HG02610 (cell line): ENCODE measurements at regions not wholly inside any gene's neighbourhood (a gene's known extent, or its start where the extent isn't known, plus 50 kb on each side); places are given as distances from the start of the nearest gene placed in this dataset.
"Not testable (repeated sequence)": the region's sequence is repeated elsewhere in the genome, so short reads cannot be mapped to it uniquely, and the experiment has no call there.

Source experiments
- ATAC-seq: cut with Tn5 transposase; IDR thresholded peaks from one replicate; pipeline ENCODE4 v1.9.1; 2021; ENCODE audit warnings: mild to moderate bottlenecking, moderate library complexity; ENCODE audit not compliant: unreplicated experiment

GRCh38 chr2:44051593-44052347 lies 56.0 kb upstream of the LRPPRC start:
- no peak for ATAC-seq

DNA sequence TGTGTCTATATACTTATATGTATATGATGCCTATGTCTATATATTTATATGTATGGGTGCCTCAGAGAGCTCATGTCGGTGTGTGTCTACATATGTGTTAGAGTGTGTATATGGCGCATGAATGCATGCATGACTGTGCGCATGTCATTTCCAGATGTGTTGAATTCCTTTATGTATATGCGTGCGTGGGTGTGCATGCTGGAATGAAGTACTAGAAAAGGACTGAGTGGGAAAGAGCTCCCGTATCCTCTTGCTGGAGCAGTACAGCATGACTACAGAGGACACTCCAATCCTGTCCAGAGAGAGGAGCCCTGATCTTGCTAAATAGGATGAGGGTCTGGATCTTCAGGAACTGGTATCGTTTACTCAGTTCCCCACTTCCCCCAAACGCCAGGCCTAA lies 56.8 kb upstream of the LRPPRC start:
- ATAC-seq = no peak

DNA sequence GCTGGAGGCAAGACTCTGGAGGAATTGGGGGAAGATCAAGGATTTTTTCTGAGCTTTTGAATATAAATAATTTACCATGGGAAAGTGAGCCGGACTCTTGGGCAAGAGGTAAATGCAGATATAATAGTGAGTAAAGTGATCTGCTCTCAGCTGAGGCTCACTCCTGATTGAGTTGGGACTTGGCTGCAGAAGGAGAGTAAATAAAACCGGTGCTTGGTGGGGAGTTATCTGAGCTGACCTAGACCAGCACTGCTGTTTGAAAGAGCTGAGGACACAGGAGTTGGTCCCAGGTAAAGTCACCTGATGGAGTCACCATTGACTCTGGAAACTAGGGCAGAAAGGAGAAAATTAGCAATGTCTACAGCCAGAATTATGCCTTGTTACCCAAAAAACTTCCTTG lies 57.3 kb upstream of the LRPPRC start:
- no peak for ATAC-seq

GRCh38 chr2:44053456-44053855 lies 57.7 kb upstream of the LRPPRC start:
- ATAC-seq = no peak

DNA sequence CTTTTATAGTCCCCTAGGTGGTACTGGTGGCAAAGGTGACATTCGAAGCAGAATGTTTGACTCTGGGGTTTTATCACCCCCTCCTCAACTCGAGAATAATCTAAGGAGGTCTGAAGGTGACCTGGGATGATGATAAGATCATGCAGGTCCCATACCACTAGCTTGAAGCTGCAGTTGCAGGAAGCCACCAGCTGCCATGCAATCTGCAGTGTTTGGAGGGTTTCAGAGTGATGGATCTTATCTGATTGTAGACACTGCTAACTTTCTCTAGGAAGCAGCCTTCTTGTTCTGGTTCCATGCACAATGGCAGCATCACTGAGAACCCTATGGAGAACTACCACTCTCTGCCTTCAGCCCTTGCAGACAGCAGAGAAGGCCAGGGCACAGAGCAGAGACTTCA lies 59.4 kb upstream of the LRPPRC start:
- ATAC-seq = no peak

- no peak for ATAC-seq
These were observed 59.9 kb upstream of the LRPPRC start for GRCh38 chr2:44055664-44056063.

DNA sequence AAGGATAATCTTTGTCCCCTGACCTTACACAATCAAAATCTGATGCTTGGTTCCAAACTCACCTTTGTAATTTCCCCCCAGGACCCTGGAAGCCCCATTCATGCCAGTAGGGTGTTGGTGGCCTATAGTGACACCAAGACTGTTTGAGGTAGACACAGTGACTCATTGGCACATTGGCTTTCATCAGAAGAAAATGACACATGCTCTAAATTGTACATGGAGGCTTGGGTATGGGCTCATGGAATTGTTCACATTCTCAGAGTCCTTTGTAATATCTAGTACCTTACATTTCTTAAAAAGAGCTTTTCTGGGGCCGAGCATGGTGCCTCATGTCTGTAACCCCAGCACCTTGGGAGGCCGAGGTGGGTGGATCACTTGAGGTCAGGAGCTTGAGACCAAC lies 61.2 kb upstream of the LRPPRC start:
- no peak for ATAC-seq

- ATAC-seq = not testable (repeated sequence)
These were observed 64.5 kb upstream of the LRPPRC start for GRCh38 chr2:44060286-44060685.

DNA sequence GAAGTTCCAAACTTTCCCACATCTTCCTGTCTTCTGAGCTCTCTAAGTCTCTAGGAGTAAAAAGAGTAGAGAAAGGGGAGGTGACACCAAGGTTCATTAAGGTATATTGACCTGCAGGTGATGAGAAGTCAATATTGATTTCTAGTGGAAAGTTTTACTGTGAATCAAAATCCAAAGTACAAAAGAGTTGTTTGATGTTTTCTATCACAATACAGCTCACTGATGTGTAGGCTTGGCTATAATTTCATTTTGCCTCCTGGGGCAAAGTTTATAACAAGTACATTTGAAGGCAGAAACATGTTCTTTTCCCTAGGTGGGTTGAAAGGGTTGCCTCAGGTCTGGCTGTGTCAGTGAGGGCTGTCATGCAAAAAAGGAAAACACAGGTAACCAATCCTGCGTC lies 65.2 kb upstream of the LRPPRC start:
- ATAC-seq = no peak

GRCh38 chr2:44061469-44061868 lies 65.7 kb upstream of the LRPPRC start:
- ATAC-seq = no peak

GRCh38 chr2:44061876-44062275 lies 66.1 kb upstream of the LRPPRC start:
- no peak for ATAC-seq

GRCh38 chr2:44063033-44063432 lies 67.2 kb upstream of the LRPPRC start:
- no peak for ATAC-seq

DNA sequence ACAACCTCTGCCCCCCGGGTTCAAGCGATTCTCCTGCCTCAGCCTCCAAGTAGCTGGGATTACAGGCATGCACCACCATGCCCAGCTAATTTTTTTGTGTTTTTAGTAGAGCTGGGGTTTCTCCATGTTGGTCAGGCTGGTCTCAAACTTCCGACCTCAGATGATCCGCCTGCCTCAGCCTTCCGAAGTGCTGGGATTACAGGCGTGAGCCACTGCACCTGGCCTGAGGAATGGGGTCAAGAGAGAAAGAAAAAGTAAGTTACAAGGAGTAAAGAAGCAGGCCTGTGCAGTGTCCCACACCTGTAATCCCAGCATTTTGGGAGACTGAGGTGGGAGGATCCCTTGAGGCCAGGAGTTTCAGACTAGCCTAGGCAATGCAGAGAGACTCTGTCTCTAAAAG lies 68.5 kb upstream of the LRPPRC start:
- not testable (repeated sequence) for ATAC-seq

DNA sequence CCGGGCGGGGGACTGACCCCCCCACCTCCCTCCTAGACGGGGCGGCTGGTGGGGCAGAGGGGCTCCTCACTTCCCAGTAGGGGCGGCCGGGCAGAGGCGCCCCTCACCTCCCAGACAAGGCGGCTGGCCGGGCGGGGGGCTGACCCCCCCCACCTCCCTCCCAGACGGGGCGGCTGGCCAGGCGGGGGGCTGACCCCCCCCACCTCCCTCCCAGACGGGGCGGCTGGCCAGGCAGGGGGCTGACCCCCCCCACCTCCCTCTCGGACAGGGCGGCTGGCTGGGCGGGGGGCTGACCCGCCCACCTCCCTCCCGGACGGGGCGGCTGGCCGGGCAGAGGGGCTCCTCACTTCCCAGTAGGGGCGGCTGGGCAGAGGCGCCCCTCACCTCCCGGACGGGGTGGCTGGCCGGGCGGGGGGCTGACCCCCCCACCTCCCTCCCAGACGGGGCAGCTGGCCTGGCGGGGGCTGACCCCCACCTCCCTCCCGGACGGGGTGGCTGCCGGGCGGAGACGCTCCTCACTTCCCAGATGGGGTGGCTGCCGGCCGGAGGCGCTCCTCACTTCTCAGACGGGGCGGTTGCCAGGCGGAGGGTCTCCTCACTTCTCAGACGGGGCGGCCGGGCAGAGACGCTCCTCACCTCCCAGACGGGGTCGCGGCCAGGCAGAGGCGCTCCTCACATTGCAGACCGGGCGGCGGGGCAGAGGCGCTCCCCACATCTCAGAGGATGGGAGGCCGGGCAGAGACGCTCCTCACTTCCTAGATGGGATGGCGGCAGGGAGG lies 71.4 kb upstream of the LRPPRC start:
- ATAC-seq = not testable (repeated sequence)

DNA sequence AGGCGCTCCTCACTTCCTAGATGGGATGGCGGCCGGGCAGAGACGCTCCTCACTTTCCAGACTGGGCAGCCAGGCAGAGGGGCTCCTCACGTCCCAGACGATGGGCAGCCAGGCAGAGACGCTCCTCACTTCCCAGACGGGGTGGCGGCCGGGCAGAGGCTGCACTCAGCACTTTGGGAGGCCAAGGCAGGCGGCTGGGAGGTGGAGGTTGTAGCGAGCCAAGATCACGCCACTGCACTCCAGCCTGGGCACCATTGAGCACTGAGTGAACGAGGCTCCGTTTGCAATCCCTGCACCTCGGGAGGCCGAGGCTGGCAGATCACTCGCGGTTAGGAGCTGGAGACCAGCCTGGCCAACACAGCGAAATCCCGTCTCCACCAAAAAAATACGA lies 72.0 kb upstream of the LRPPRC start:
- ATAC-seq = not testable (repeated sequence)

- peak; percentile 91 for ATAC-seq
These were observed 75.8 kb upstream of the LRPPRC start for GRCh38 chr2:44071454-44072046.

GRCh38 chr2:44073667-44074066 lies 77.9 kb upstream of the LRPPRC start:
- not testable (repeated sequence) for ATAC-seq

DNA sequence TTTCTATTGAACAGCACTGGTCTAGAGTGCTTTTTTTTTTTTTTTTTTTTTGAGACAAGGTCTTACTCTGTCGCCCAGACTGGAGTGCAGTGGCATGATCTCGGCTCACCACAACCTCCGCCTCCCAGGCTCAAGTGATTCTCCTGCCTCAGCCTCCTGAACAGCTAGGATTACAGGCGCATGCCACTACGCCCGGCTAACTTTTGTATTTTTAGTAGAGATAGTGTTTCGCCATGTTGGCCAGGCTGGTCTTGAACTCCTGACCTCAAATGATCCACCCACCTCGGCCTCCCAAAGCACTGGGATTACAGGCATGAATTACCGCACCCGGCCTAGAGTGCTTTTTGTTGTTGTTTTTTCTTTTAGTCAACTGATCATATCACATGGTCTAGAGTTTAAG lies 79.0 kb upstream of the LRPPRC start:
- not testable (repeated sequence) for ATAC-seq

GRCh38 chr2:44075541-44075940 lies 79.8 kb upstream of the LRPPRC start:
- ATAC-seq = no peak

- ATAC-seq = no peak
These were observed 82.2 kb upstream of the LRPPRC start for GRCh38 chr2:44077942-44078511.

DNA sequence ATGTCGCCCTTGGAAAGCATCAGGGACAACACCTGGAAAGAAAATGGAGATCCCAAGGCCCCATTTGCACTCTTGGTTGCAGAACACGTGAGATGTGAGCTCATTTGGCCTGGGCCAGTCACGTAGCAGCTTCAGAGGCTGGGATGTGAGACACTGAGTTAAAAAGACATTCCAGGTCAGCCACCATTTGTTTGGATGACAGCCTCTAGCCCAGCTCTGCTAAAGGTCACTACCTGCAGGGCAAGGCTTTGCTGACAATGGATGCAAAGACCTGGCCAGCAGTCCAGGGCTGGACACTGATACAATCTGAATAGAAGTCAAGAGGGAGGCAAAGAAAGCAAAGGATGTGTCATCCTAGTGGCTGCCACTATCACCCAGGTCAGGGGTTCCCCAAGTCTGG lies 83.9 kb upstream of the LRPPRC start:
- ATAC-seq = no peak

DNA sequence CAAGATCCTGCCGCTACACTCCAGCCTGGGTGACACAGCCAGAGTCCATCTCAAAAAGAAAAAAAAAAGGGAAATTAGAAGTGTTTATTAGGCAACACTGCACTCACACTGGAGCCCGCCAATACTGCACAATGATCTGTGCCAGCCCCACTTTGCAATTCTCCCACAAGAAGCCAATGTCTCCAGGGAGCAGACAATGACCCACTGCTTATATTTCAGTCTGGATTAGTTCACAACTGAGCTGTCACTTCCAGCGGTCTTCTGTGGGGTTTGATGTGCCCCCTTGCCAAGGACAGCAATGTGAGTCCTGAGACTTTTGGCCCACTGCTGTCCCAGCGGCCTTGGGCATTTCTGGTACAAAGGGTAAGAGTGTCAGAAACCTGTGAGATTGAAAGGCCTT lies 85.6 kb upstream of the PPM1B start:
- no peak for ATAC-seq
